Gastrocnemius medialis (tissue), 4 donors: ENCODE measurements at regions not wholly inside any gene's neighbourhood (a gene's known extent, or its start where the extent isn't known, plus 50 kb on each side); places are given as distances from the start of the nearest gene placed in this dataset.

ENCODE experiments used
- ATAC-seq, 2 donors: fragments of 150-250 bp; one replicate each; pipeline ENCODE4 v1.9.1; 2016
- DNase-seq, 2 donors: peaks; one replicate each; pipeline ENCODE4 v3.0.0-alpha.2; 2019
- H3K27ac ChIP-seq, 4 donors: fragments of 200-600 bp; sonication (generic); 1 replicate in 1 of 4; 2 replicates in 3 of 4; pipeline ENCODE4 v1.5.1; 2016 to 2018; ENCODE audit warnings: mild to moderate bottlenecking in 2 of 4, moderate library complexity in 1 of 4
- H3K27me3 ChIP-seq, 3 donors: fragments of 200-600 bp; sonication (generic) in 2 of 3; 1 replicate in 1 of 3; 2 replicates in 2 of 3; pipeline versions ENCODE4 v1.5.1 to v1.6.0; 2016 to 2019; ENCODE audit warnings: mild to moderate bottlenecking in 1 of 3, moderate library complexity in 1 of 3
- H3K36me3 ChIP-seq, 2 donors: fragments of 200-600 bp; sonication (generic) in 1 of 2; one replicate each; pipeline ENCODE4 v1.5.1; 2017 to 2018
- H3K4me1 ChIP-seq, 2 donors: fragments of 200-600 bp; sonication (generic) in 1 of 2; one replicate each; pipeline ENCODE4 v1.5.1; 2016 to 2017; ENCODE audit warnings: mild to moderate bottlenecking in 2 of 2
- H3K4me3 ChIP-seq, 4 donors: fragments of 200-600 bp; sonication (generic) in 3 of 4; 1 replicate in 1 of 4; 2 replicates in 3 of 4; pipeline ENCODE4 v1.5.1; 2016 to 2019; ENCODE audit warnings: mild to moderate bottlenecking in 2 of 4
- H3K9me3 ChIP-seq, 3 donors: fragments of 200-600 bp; sonication (generic) in 2 of 3; 1 replicate in 1 of 3; 2 replicates in 2 of 3; pipeline ENCODE4 v1.5.1; 2016 to 2019
- POLR2A ChIP-seq, 2 donors: fragments of 450-650 bp; IDR thresholded peaks; one replicate each; pipeline ENCODE4 v1.6.1; 2017; ENCODE audit warnings: antibody characterized with exemption in 2 of 2, mild to moderate bottlenecking in 2 of 2, moderate library complexity in 2 of 2
- in situ Hi-C, 4 donors: fragments of 200-750 bp; cut with MboI; loops; one replicate each; pipeline versions ENCODE4 v1.15.0 to v1.8.0; 2017; ENCODE audit warnings: low sequenced_read_pairs in 4 of 4
- intact Hi-C: fragments of 100-400 bp; cut with DNase I; formaldehyde crosslinking; loops from one replicate; pipeline ENCODE4 v1.15.1; 2023; ENCODE audit warnings: low total_unique reads
- TF ChIP-seq, protein P1 (sequence below), 5 experiments: fragments of 450-650 bp in 3 of 5; fragments of 200-600 bp in 2 of 5; sonication (generic) in 2 of 5; IDR thresholded peaks in 4 of 5; conservative IDR thresholded peaks in 1 of 5; 1 replicate in 4 of 5; 2 replicates in 1 of 5; pipeline ENCODE4 v1.5.1; 2016 to 2019; ENCODE audit warnings: antibody characterized with exemption in 5 of 5, mild to moderate bottlenecking in 3 of 5, moderate library complexity in 3 of 5

DNA sequence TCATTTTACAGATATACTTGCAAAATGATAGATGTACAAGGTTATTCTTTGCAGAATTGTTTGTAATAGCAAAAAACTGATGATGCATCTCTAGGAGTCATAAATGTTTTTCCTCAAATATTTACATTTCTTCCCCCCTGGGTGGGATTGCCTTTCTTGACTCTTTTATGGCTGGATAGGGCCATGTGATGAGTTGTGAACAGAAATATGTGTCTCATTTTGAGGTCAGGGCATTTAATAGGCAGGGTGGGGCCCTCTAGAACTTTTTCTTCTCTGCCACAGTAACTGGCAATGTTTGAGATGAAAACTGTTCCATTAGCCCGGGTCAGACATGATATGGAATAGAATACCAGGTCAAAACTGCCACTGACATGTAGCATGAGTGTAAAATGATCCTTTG, 159.5 kb upstream of the SYNCRIP start:
- no peaks in the 10 kb centered on the region for H3K36me3 ChIP-seq
- H3K9me3 ChIP-seq, result no peaks in the 10 kb centered on the region
- H3K4me3 ChIP-seq, result no peak overlapping the region
- TF ChIP-seq, protein P1, sequence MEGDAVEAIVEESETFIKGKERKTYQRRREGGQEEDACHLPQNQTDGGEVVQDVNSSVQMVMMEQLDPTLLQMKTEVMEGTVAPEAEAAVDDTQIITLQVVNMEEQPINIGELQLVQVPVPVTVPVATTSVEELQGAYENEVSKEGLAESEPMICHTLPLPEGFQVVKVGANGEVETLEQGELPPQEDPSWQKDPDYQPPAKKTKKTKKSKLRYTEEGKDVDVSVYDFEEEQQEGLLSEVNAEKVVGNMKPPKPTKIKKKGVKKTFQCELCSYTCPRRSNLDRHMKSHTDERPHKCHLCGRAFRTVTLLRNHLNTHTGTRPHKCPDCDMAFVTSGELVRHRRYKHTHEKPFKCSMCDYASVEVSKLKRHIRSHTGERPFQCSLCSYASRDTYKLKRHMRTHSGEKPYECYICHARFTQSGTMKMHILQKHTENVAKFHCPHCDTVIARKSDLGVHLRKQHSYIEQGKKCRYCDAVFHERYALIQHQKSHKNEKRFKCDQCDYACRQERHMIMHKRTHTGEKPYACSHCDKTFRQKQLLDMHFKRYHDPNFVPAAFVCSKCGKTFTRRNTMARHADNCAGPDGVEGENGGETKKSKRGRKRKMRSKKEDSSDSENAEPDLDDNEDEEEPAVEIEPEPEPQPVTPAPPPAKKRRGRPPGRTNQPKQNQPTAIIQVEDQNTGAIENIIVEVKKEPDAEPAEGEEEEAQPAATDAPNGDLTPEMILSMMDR (IDR thresholded peaks at IDR 0.05 in 4 of 5, conservative IDR thresholded peaks at IDR 0.05 in 1 of 5), result no peak
- TF ChIP-seq POLR2A (IDR thresholded peaks at IDR 0.05), result no peak
- no peak for ATAC-seq
- in situ Hi-C loops (loop anchor here in 1 of 4 donors (25.0 kb wide), 1 partner anchor 110 kb away; no protein-coding TSS in a partner anchor), intact Hi-C loops (no loop called here)
- H3K4me1 ChIP-seq, result no peaks in the 10 kb centered on the region
- no peaks in the 10 kb centered on the region for H3K27me3 ChIP-seq
- H3K27ac ChIP-seq, result no peak overlapping the region
- no peak for DNase-seq

DNA sequence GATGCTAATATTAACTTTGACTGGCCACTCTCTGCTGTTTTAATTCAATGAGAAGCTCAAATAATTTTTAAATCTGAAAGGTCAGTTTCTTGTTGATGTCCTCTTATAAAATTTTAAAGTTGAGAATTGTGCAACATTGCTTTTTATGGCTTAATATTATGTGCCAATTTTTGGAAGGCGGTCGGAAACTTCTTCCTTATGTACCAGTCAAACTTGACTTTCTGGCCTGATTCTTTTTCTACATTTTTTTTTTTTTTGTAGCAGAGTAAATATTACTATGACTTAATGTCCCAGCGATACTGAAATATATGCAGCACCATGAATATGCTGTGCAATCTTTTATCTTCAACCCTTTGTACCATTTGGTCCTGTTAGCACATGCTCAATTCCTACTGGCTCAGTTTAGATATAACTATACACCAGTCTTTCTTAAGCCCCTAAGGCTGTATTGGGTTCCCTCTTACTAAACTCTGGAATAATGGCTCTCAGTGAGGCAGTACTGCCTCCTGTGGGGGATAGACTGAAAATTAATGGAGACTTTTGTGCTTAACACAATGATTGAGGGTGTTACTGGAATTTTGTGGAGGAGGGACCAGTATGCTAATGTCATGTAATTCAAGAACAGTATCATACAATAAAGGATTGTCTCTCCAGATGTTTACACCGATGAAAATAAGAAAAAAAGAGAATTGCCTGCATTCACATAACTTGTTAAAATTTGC, 156.4 kb upstream of the SYNCRIP start:
- Histone ChIP-seq H3K4me3 (no peak overlapping the region), H3K9me3 (no peaks in the 10 kb centered on the region), H3K4me1 (no peaks in the 10 kb centered on the region), H3K27me3 (no peaks in the 10 kb centered on the region), H3K27ac (no peak overlapping the region), H3K36me3 (no peaks in the 10 kb centered on the region)
- intact Hi-C loops (no loop called here), in situ Hi-C loops (no loop called here)
- DNase-seq (no peak), ATAC-seq (no peak)
- TF ChIP-seq, protein P1 (IDR thresholded peaks at IDR 0.05 in 4 of 5, conservative IDR thresholded peaks at IDR 0.05 in 1 of 5), result no peak
- TF ChIP-seq POLR2A (IDR thresholded peaks at IDR 0.05), result no peak

DNA sequence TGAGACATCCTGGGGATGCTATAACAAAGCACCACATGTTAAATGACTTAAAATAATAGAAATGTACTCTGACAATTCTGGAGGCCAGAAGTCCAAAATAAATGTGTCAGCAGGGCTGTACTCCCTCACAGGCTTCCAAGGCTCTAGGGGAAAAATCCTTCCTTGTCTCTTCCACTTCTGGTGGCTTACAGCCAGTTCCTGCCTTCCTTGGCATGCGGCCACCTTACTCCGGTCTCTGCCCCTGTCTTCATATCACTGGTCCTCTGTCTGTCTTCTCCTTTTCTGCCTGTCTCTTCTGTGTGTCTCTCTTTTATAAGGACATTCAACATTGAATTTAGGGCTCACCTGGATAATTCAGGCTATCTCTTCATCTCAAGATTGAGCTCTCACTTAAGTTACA, 155.3 kb upstream of the SYNCRIP start:
- no peak overlapping the region for H3K4me3 ChIP-seq
- DNase-seq (no peak), ATAC-seq (no peak)
- intact Hi-C loops, result no loop called here
- H3K4me1 ChIP-seq, result no peaks in the 10 kb centered on the region
- H3K9me3 ChIP-seq, result no peaks in the 10 kb centered on the region
- H3K27me3 ChIP-seq, result no peaks in the 10 kb centered on the region
- in situ Hi-C loops, result no loop called here
- no peak overlapping the region for H3K27ac ChIP-seq
- no peak for TF ChIP-seq POLR2A (IDR thresholded peaks at IDR 0.05)
- TF ChIP-seq, protein P1 (IDR thresholded peaks at IDR 0.05 in 4 of 5, conservative IDR thresholded peaks at IDR 0.05 in 1 of 5), result no peak
- no peaks in the 10 kb centered on the region for H3K36me3 ChIP-seq

DNA sequence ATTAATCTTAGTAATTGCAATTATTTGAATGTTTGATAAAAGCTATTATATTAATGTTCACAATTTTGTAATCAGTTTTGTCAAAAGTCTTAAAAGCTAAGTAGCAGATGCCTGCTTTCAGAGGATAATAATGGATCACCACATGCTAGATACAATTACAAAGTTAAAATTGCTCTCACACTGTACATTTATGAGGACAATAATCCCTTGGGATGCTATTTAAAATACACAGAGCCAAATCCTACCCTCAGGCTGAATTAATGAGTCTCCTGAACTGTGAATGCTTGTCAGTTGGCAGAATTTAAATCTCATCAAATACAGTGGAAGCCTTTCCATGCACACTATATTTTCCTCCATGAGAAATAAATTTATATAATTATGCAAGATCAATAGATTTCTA, 153.3 kb upstream of the SYNCRIP start:
- H3K27ac ChIP-seq, result no peak overlapping the region
- intact Hi-C loops, result no loop called here
- DNase-seq, result no peak
- H3K27me3 ChIP-seq, result no peaks in the 10 kb centered on the region
- no peak overlapping the region for H3K4me3 ChIP-seq
- in situ Hi-C loops, result no loop called here
- TF ChIP-seq POLR2A (IDR thresholded peaks at IDR 0.05), result no peak
- TF ChIP-seq, protein P1 (IDR thresholded peaks at IDR 0.05 in 4 of 5, conservative IDR thresholded peaks at IDR 0.05 in 1 of 5), result no peak
- no peaks in the 10 kb centered on the region for H3K9me3 ChIP-seq
- ATAC-seq, result no peak
- H3K36me3 ChIP-seq, result no peaks in the 10 kb centered on the region
- no peaks in the 10 kb centered on the region for H3K4me1 ChIP-seq

DNA sequence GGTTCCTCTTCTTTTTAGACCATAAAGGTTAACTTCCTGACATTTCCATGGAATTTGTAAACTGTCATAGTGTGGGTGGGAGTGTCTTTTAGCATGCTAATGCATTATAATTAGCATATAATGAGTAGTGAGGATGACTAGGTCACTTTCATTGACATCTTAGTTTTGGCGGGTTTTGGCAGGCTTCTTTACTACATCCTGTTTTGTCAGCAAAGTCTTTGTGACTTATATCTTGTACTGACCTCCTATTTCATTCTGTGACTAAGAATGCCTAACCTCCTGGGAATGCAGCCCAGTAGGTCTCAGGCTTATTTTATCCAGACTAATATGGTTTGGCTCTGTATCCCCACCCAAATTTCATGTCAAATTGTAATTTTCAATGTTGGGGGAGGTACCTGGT, 149.6 kb upstream of the SYNCRIP start:
- H3K4me3 ChIP-seq, result no peak overlapping the region
- no peaks in the 10 kb centered on the region for H3K36me3 ChIP-seq
- DNase-seq (no peak), ATAC-seq (no peak)
- H3K4me1 ChIP-seq, result no peaks in the 10 kb centered on the region
- TF ChIP-seq, protein P1 (IDR thresholded peaks at IDR 0.05 in 4 of 5, conservative IDR thresholded peaks at IDR 0.05 in 1 of 5), result no peak
- no peak overlapping the region for H3K27ac ChIP-seq
- H3K9me3 ChIP-seq, result no peaks in the 10 kb centered on the region
- H3K27me3 ChIP-seq, result no peaks in the 10 kb centered on the region
- in situ Hi-C loops, result no loop called here
- intact Hi-C loops, result no loop called here
